HEK293T (cell line): ENCODE measurements at regions not wholly inside any gene's neighbourhood (a gene's known extent, or its start where the extent isn't known, plus 50 kb on each side); places are given as distances from the start of the nearest gene placed in this dataset.

ENCODE experiments used
- ARNT ChIP-seq: fragments of 450-650 bp; IDR thresholded peaks from 2 replicates; pipeline ENCODE4 v1.6.1; 2017; ENCODE audit warnings: mild to moderate bottlenecking
- BHLHE40 ChIP-seq: fragments of 450-650 bp; IDR thresholded peaks from 2 replicates; pipeline ENCODE4 v1.6.1; 2016; ENCODE audit warnings: mild to moderate bottlenecking, moderate library complexity, borderline replicate concordance
- CTBP1 ChIP-seq: fragments of 450-650 bp; IDR thresholded peaks from 2 replicates; pipeline ENCODE4 v1.6.1; 2016; ENCODE audit warnings: borderline replicate concordance
- ELF4 ChIP-seq: fragments of 450-650 bp; IDR thresholded peaks from 2 replicates; pipeline ENCODE4 v1.6.1; 2017; ENCODE audit warnings: antibody characterized with exemption
- FOXA1 ChIP-seq: fragments of 450-650 bp; IDR thresholded peaks from 2 replicates; pipeline ENCODE4 v1.6.1; 2016; ENCODE audit warnings: mild to moderate bottlenecking
- FOXK2 ChIP-seq: fragments of 450-650 bp; IDR thresholded peaks from 2 replicates; pipeline ENCODE4 v1.6.1; 2016; ENCODE audit warnings: mild to moderate bottlenecking
- FOXM1 ChIP-seq: fragments of 450-650 bp; IDR thresholded peaks from 2 replicates; pipeline ENCODE4 v1.6.1; 2017; ENCODE audit warnings: mild to moderate bottlenecking, borderline replicate concordance
- HDGF ChIP-seq: fragments of 450-650 bp; IDR thresholded peaks from 2 replicates; pipeline ENCODE4 v1.6.1; 2017; ENCODE audit warnings: antibody characterized with exemption, borderline replicate concordance
- LEF1 ChIP-seq: fragments of 450-650 bp; IDR thresholded peaks from 2 replicates; pipeline ENCODE4 v1.6.1; 2017; ENCODE audit warnings: mild to moderate bottlenecking, borderline replicate concordance
- PKNOX1 ChIP-seq: fragments of 450-650 bp; IDR thresholded peaks from 2 replicates; pipeline ENCODE4 v1.6.1; 2016
- SP1 ChIP-seq: fragments of 450-650 bp; IDR thresholded peaks from 2 replicates; pipeline ENCODE4 v1.6.1; 2017
- SUZ12 ChIP-seq: fragments of 450-650 bp; IDR thresholded peaks from 2 replicates; pipeline ENCODE4 v1.6.1; 2016; ENCODE audit warnings: mild to moderate bottlenecking
- TARDBP ChIP-seq: fragments of 450-650 bp; IDR thresholded peaks from 2 replicates; pipeline ENCODE4 v1.6.1; 2016
- ZNF384 ChIP-seq: fragments of 450-650 bp; IDR thresholded peaks from 2 replicates; pipeline ENCODE4 v1.6.1; 2016

GRCh38 chr12:127883013-127883412 is 384.0 kb upstream of the TMEM132C start:
- TF ChIP-seq SP1 (no peak), FOXK2 (no peak), PKNOX1 (no peak), SUZ12 (no peak), CTBP1 (no peak), FOXM1 (no peak), TARDBP (no peak), ELF4 (no peak), BHLHE40 (no peak), FOXA1 (no peak), ARNT (no peak), ZNF384 (no peak), LEF1 (no peak), HDGF (no peak)
